Heart left ventricle (tissue), 13 donors: ENCODE measurements at regions not wholly inside any gene's neighbourhood (a gene's known extent, or its start where the extent isn't known, plus 50 kb on each side); places are given as distances from the start of the nearest gene placed in this dataset.

ENCODE experiments used
- CTCF ChIP-seq, 12 donors: fragments of 200-600 bp; sonication (generic) in 4 of 12; IDR thresholded peaks; one replicate each; pipeline versions ENCODE4 v1.5.0 to v1.8.0; 2018 to 2022; ENCODE audit warnings: antibody characterized with exemption in 12 of 12, mild to moderate bottlenecking in 5 of 12
- POLR2A ChIP-seq, 2 donors: fragments of 450-650 bp; IDR thresholded peaks; one replicate each; pipeline ENCODE4 v1.6.1; 2017; ENCODE audit warnings: antibody characterized with exemption in 2 of 2, mild to moderate bottlenecking in 2 of 2, moderate library complexity in 2 of 2
- donor health status: ischemic (EF 13 %, LVEDD 7.1; RV severe dilation, severe dysfunction).
- donor health status: DM: no; HTN: yes; CAD: no.
- donor health status: DM: no; HTN: no; CAD: no.
- donor health status: ischemic (EF 25% LVEDD 6.9; RV normal size, moderate dysfunction).
- donor health status: ischemic (EF 25% LVEDD 5.7; RV mildly dilated, moderate dysfunction).
- donor health status: ischemic (EF 35%, LVEDD 5.7; RV mildly dilated, moderate dysfunction).
- donor health status: nonischemic (EF 11% LVEDD 7.7; RV severe dilation, severe dysfunction).
- donor health status: DM: yes; HTN: yes; CAD: no.
- donor health status: PGD.
- donor health status: ischemic (EF 29% LVEDD 5.4; RV normal size, mild dysfunction).
- donor health status: nonischemic (EF 23%, LVEDD 6.1; RV moderate dilation, normal function).

GRCh38 chrX:54659547-54659946 lies 129.5 kb downstream of the GNL3L start:
- TF ChIP-seq POLR2A (IDR thresholded peaks at IDR 0.05): no peak
- TF ChIP-seq CTCF (IDR thresholded peaks at IDR 0.05): no peak
